HL-60 (cell line): ENCODE measurements at regions not wholly inside any gene's neighbourhood (a gene's known extent, or its start where the extent isn't known, plus 50 kb on each side); places are given as distances from the start of the nearest gene placed in this dataset.

Experiments used
- DNase-seq, 2 experiments: peaks; one replicate each; pipeline ENCODE4 v3.0.0-alpha.2; 2010 to 2020; ENCODE audit warnings: low read depth in 1 of 2, low spot score in 1 of 2
- H3K27ac ChIP-seq: fragments of 250-450 bp; sonication (Bioruptor Pico); replicated peaks from 2 replicates; pipeline ENCODE4 v1.5.1; 2020; ENCODE audit warnings: mild to moderate bottlenecking, moderate library complexity
- H3K27me3 ChIP-seq: fragments of 250-450 bp; sonication (Bioruptor Pico); 2 replicates; pipeline ENCODE4 v1.5.1; 2021; ENCODE audit warnings: mild to moderate bottlenecking, moderate library complexity; ENCODE audit not compliant: insufficient read depth, poor library complexity, severe bottlenecking
- H3K4me3 ChIP-seq: replicated peaks from 2 replicates; pipeline ENCODE4 v1.5.1; 2011; ENCODE audit warnings: mild to moderate bottlenecking, control low read depth, low read length; ENCODE audit not compliant: insufficient read depth
- CTCF ChIP-seq: IDR thresholded peaks from one replicate; pipeline ENCODE4 v1.5.1; 2011; ENCODE audit warnings: low read length, control low read depth, inconsistent platforms; ENCODE audit not compliant: insufficient read depth
- GABPA ChIP-seq: IDR thresholded peaks from 2 replicates; pipeline ENCODE4 v1.6.1; 2012; ENCODE audit warnings: low read depth
- POLR2AphosphoS5 ChIP-seq: IDR thresholded peaks from 2 replicates; pipeline ENCODE4 v1.6.1; 2012; ENCODE audit warnings: low read depth
- REST ChIP-seq: IDR thresholded peaks from 2 replicates; pipeline ENCODE4 v1.6.1; 2012; ENCODE audit warnings: low read depth; ENCODE audit not compliant: insufficient replicate concordance
- SPI1 ChIP-seq: IDR thresholded peaks from 2 replicates; pipeline ENCODE4 v1.6.1; 2012; ENCODE audit warnings: low read depth, mild to moderate bottlenecking, borderline replicate concordance

- Histone ChIP-seq H3K4me3 (no peak overlapping the region), H3K27me3 (no peaks in the 10 kb centered on the region), H3K27ac (no peak overlapping the region)
- no peak for TF ChIP-seq POLR2AphosphoS5
- TF ChIP-seq REST: no peak
- no peak for TF ChIP-seq GABPA
- no peak for TF ChIP-seq SPI1
- no peak for TF ChIP-seq CTCF
- DNase-seq: no peak
These were observed 199.2 kb upstream of the TMC3 start for GRCh38 chr15:81573098-81573746.

GRCh38 chr15:81572190-81572589, 198.2 kb upstream of the TMC3 start:
- Histone ChIP-seq H3K27me3 (no peaks in the 10 kb centered on the region), H3K4me3 (no peak overlapping the region), H3K27ac (no peak overlapping the region)
- no peak for TF ChIP-seq CTCF
- no peak for TF ChIP-seq GABPA
- no peak for TF ChIP-seq SPI1
- no peak for TF ChIP-seq REST
- TF ChIP-seq POLR2AphosphoS5: no peak
- no peak for DNase-seq

GRCh38 chr15:81569286-81570080, 195.5 kb upstream of the TMC3 start:
- Histone ChIP-seq H3K27me3 (no peaks in the 10 kb centered on the region), H3K27ac (no peak overlapping the region), H3K4me3 (no peak overlapping the region)
- TF ChIP-seq SPI1: no peak
- TF ChIP-seq REST: no peak
- no peak for TF ChIP-seq GABPA
- TF ChIP-seq POLR2AphosphoS5: no peak
- TF ChIP-seq CTCF: no peak
- no peak for DNase-seq
